ENCODE measurements at regions not wholly inside any gene's neighbourhood (a gene's known extent, or its start where the extent isn't known, plus 50 kb on each side); places are given as distances from the start of the nearest gene placed in this dataset.

- Histone ChIP-seq H3K23me2 (ENCODE audit: insufficient read length, low read depth, low read length, poor library complexity, severe bottlenecking) (no peaks in the 10 kb centered on the region), H3K14ac (ENCODE audit: insufficient read depth, low read length) (no peak overlapping the region), H3K4ac (ENCODE audit: low read depth, low read length) (no peak overlapping the region), H2AFZ (ENCODE audit: low read length) (no peak overlapping the region), H3K4me2 (ENCODE audit: insufficient read depth, insufficient read length, low read length) (no peak overlapping the region), H3K9me3 (ENCODE audit: control insufficient read depth, low read depth, low read length) (no peaks in the 10 kb centered on the region), H3K79me1 (ENCODE audit: insufficient read depth, low read depth, low read length, poor library complexity, severe bottlenecking) (no peaks in the 10 kb centered on the region), H3K27ac (ENCODE audit: insufficient read length, low read depth, low read length) (no peak overlapping the region), H3K23ac (ENCODE audit: insufficient read length, low read depth, low read length) (no peak overlapping the region), H3K79me2 (ENCODE audit: insufficient read depth, low read length) (no peaks in the 10 kb centered on the region), H3K18ac (ENCODE audit: insufficient read length, low read depth, low read length) (no peak overlapping the region), H2BK120ac (ENCODE audit: low read depth, low read length, poor library complexity, severe bottlenecking) (no peak overlapping the region), H3T11ph (ENCODE audit: low read length) (no peak overlapping the region), H4K5ac (ENCODE audit: insufficient read length, low read depth, low read length) (no peak overlapping the region), H2AK5ac (ENCODE audit: insufficient read length, low read length) (no peak overlapping the region), H2BK15ac (ENCODE audit: low read depth, low read length) (no peak overlapping the region), H4K8ac (replicated peaks; ENCODE audit: insufficient read length, low read depth, low read length) (no peak overlapping the region), H3K9ac (ENCODE audit: extremely low read depth, insufficient read length, low read length) (no peak overlapping the region), H4K20me1 (ENCODE audit: control insufficient read depth, insufficient read depth, insufficient read length) (no peaks in the 10 kb centered on the region), H2BK5ac (ENCODE audit: insufficient read length, low read length) (no peak overlapping the region), H3K4me1 (ENCODE audit: insufficient read depth, low read length) (no peaks in the 10 kb centered on the region), H2BK20ac (ENCODE audit: low read depth, low read length, poor library complexity, severe bottlenecking) (no peak overlapping the region), H2BK12ac (ENCODE audit: insufficient read length, low read depth, low read length) (no peak overlapping the region), H3K56ac (ENCODE audit: insufficient read length, low read depth, low read length) (no peak overlapping the region), H3K27me3 (ENCODE audit: insufficient read depth, low read length) (no peaks in the 10 kb centered on the region), H4K91ac (ENCODE audit: insufficient read length, low read depth, low read length) (no peak overlapping the region)
- H3K9me3 Mint-ChIP-seq: peaks cover 2 to 3% of the 10 kb centered on the region in 2 experiments; a peak in 3 of 5 replicates
- H3K27me3 Mint-ChIP-seq (ENCODE audit: low read depth): no peaks in the 10 kb centered on the region
- H3K4me3 Mint-ChIP-seq: no peak overlapping the region
- no peak for DNase-seq
- no peaks in the 10 kb centered on the region for H3K4me1 Mint-ChIP-seq
- no peak overlapping the region for H3K27ac Mint-ChIP-seq
- no peak for TF ChIP-seq CTCF (conservative IDR thresholded peaks at IDR 0.05)
- peaks cover 0 to 4% (median 0%) of the 10 kb centered on the region in 3 experiments; a peak in 2 of 7 replicates for H3K36me3 Mint-ChIP-seq (ENCODE audit: insufficient read depth in 1 of 3, low read depth in 3 of 3)
- no CpG with 5 or more reads among the region's 2 CpGs for WGBS (ENCODE audit: extremely low coverage, insufficient read length, low lambda C conversion rate)
Observed at GRCh38 chr1:56235909-56236510, 343.4 kb downstream of the PLPP3 start.

Measured in H9 (cell line).